ENCODE measurements at regions not wholly inside any gene's neighbourhood (a gene's known extent, or its start where the extent isn't known, plus 50 kb on each side); places are given as distances from the start of the nearest gene placed in this dataset.

- H3K4me3 Mint-ChIP-seq: no peak overlapping the region
- peaks cover 35% of the 10 kb centered on the region for H3K27me3 Mint-ChIP-seq (ENCODE audit: low read depth, poor library complexity)
- TF ChIP-seq CTCF (IDR thresholded peaks at IDR 0.05): no peak
- no peak for DNase-seq
- no peaks in the 10 kb centered on the region for H3K36me3 Mint-ChIP-seq (ENCODE audit: low read depth)
- H3K4me1 Mint-ChIP-seq: peaks cover 23% of the 10 kb centered on the region
- no peak overlapping the region for H3K27ac Mint-ChIP-seq
- H3K9me3 Mint-ChIP-seq: no peaks in the 10 kb centered on the region
Measured at GRCh38 chr2:2701176-2701781, 370.2 kb upstream of the MYT1L start.

DNA sequence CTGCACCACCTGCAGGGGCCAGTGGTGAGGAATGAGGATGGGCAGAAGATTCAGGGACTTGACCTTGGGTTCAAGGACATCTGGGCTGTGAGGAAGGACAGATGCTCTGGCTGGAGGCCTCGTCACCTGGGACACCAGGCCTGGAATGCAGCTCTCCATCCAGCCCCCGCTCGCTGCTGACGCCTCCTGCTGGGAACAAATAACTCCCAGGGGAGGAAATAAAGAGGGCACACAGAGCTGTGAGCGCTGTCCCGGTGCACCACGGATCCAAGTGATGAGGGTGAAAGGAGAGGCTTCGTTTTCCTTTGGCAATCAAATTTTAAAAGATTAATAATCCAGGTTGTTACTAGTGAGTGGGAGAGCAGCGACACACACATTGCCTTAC lies 368.0 kb upstream of the MYT1L start:
- no peaks in the 10 kb centered on the region for H3K9me3 Mint-ChIP-seq
- H3K36me3 Mint-ChIP-seq (ENCODE audit: low read depth): no peaks in the 10 kb centered on the region
- H3K4me1 Mint-ChIP-seq: peaks cover 41% of the 10 kb centered on the region
- peak overlapping the region; percentile 44 for H3K27ac Mint-ChIP-seq
- DNase-seq: peak; percentile 20
- H3K27me3 Mint-ChIP-seq (ENCODE audit: low read depth, poor library complexity): peaks cover 36% of the 10 kb centered on the region
- no peak overlapping the region for H3K4me3 Mint-ChIP-seq
- TF ChIP-seq CTCF (IDR thresholded peaks at IDR 0.05): no peak

- peak; percentile 43 for TF ChIP-seq CTCF (IDR thresholded peaks at IDR 0.05)
- H3K36me3 Mint-ChIP-seq (ENCODE audit: low read depth): no peaks in the 10 kb centered on the region
- H3K27me3 Mint-ChIP-seq (ENCODE audit: low read depth, poor library complexity): peaks cover 33% of the 10 kb centered on the region
- H3K4me3 Mint-ChIP-seq: no peak overlapping the region
- peaks cover 45% of the 10 kb centered on the region for H3K4me1 Mint-ChIP-seq
- H3K27ac Mint-ChIP-seq: peak overlapping the region; percentile 44
- DNase-seq: no peak
- no peaks in the 10 kb centered on the region for H3K9me3 Mint-ChIP-seq
Measured at GRCh38 chr2:2698182-2699120, 367.4 kb upstream of the MYT1L start.

- Mint-ChIP-seq H3K4me3 (no peak overlapping the region), H3K27ac (no peak overlapping the region), H3K4me1 (peaks cover 45% of the 10 kb centered on the region), H3K27me3 (ENCODE audit: low read depth, poor library complexity) (peaks cover 31% of the 10 kb centered on the region), H3K36me3 (ENCODE audit: low read depth) (no peaks in the 10 kb centered on the region), H3K9me3 (no peaks in the 10 kb centered on the region)
- DNase-seq: no peak
- no peak for TF ChIP-seq CTCF (IDR thresholded peaks at IDR 0.05)
Measured at GRCh38 chr2:2696733-2697455, 365.8 kb upstream of the MYT1L start.

- Mint-ChIP-seq H3K9me3 (no peaks in the 10 kb centered on the region), H3K4me3 (no peak overlapping the region), H3K4me1 (peaks cover 45% of the 10 kb centered on the region), H3K27ac (no peak overlapping the region), H3K27me3 (ENCODE audit: low read depth, poor library complexity) (peaks cover 34% of the 10 kb centered on the region), H3K36me3 (ENCODE audit: low read depth) (no peaks in the 10 kb centered on the region)
- TF ChIP-seq CTCF (IDR thresholded peaks at IDR 0.05): no peak
- DNase-seq: no peak
Measured at GRCh38 chr2:2696325-2696724, 365.2 kb upstream of the MYT1L start.

Data from nephron progenitor cell (in vitro differentiated cells).